Heart left ventricle (tissue), 16 donors: ENCODE measurements at regions not wholly inside any gene's neighbourhood (a gene's known extent, or its start where the extent isn't known, plus 50 kb on each side); places are given as distances from the start of the nearest gene placed in this dataset.

Experiments used
- ATAC-seq, 4 donors: fragments of 200-7000 bp; cut with Tn5 transposase; one replicate each; pipeline ENCODE4 v1.9.1; 2020 to 2022; ENCODE audit warnings: moderate library complexity in 4 of 4, mild to moderate bottlenecking in 3 of 4, moderate number of reproducible peaks in 1 of 4
- DNase-seq, 5 donors: peaks; one replicate each; pipeline ENCODE4 v3.0.0-alpha.2; 2020
- H3K27ac ChIP-seq, 12 donors: fragments of 200-600 bp; sonication (generic) in 4 of 12; one replicate each; pipeline versions ENCODE4 v1.5.0 to v1.8.0; 2016 to 2022; ENCODE audit warnings: mild to moderate bottlenecking in 2 of 12
- H3K27me3 ChIP-seq, 9 donors: fragments of 200-600 bp; sonication (generic) in 2 of 9; one replicate each; pipeline versions ENCODE4 v1.5.1 to v1.8.0; 2016 to 2022; ENCODE audit warnings: mild to moderate bottlenecking in 3 of 9
- H3K36me3 ChIP-seq, 9 donors: fragments of 200-600 bp; sonication (generic) in 2 of 9; one replicate each; pipeline versions ENCODE4 v1.5.0 to v1.8.0; 2018 to 2022; ENCODE audit warnings: mild to moderate bottlenecking in 2 of 9
- H3K4me1 ChIP-seq, 12 donors: fragments of 200-600 bp; sonication (generic) in 4 of 12; one replicate each; pipeline versions ENCODE4 v1.5.0 to v1.8.0; 2016 to 2022; ENCODE audit warnings: mild to moderate bottlenecking in 3 of 12
- H3K4me3 ChIP-seq, 12 donors: fragments of 200-600 bp; sonication (generic) in 4 of 12; one replicate each; pipeline versions ENCODE4 v1.5.0 to v1.8.0; 2017 to 2022; ENCODE audit warnings: mild to moderate bottlenecking in 9 of 12, moderate library complexity in 4 of 12
- H3K9me3 ChIP-seq, 12 donors: fragments of 200-600 bp; sonication (generic) in 4 of 12; one replicate each; pipeline versions ENCODE4 v1.5.0 to v1.8.0; 2016 to 2022; ENCODE audit warnings: mild to moderate bottlenecking in 1 of 12
- CTCF ChIP-seq, 12 donors: fragments of 200-600 bp; sonication (generic) in 4 of 12; IDR thresholded peaks; one replicate each; pipeline versions ENCODE4 v1.5.0 to v1.8.0; 2018 to 2022; ENCODE audit warnings: antibody characterized with exemption in 12 of 12, mild to moderate bottlenecking in 5 of 12
- POLR2A ChIP-seq, 2 donors: fragments of 450-650 bp; IDR thresholded peaks; one replicate each; pipeline ENCODE4 v1.6.1; 2017; ENCODE audit warnings: antibody characterized with exemption in 2 of 2, mild to moderate bottlenecking in 2 of 2, moderate library complexity in 2 of 2
- WGBS, 4 donors: extraction: QIAGEN DNeasy Blood & Tissue Kit in 2 of 4; methylation state at CpG; one replicate each; pipeline versions ENCODE4 v1.1.5 to v1.1.7; 2013 to 2018; 5-methylcytosine and 5-hydroxymethylcytosine counted together
- intact Hi-C, 10 donors: fragments of 100-400 bp; cut with DNase I; formaldehyde crosslinking; loops; one replicate each; pipeline versions ENCODE4 v1.11.1 to v1.14.2; 2022
- donor health status: ischemic (EF 13 %, LVEDD 7.1; RV severe dilation, severe dysfunction).
- donor health status: healthy with polysubstance abuse.
- donor health status: DM: no; HTN: yes; CAD: no.
- donor health status: DM: no; HTN: no; CAD: no.
- donor health status: ischemic (EF 25% LVEDD 6.9; RV normal size, moderate dysfunction).
- donor health status: ischemic (EF 25% LVEDD 5.7; RV mildly dilated, moderate dysfunction).
- donor health status: healthy.
- donor health status: DM: yes; HTN: yes; CAD: no.
- donor health status: ischemic (EF 35%, LVEDD 5.7; RV mildly dilated, moderate dysfunction).
- donor health status: nonischemic (EF 11% LVEDD 7.7; RV severe dilation, severe dysfunction).
- donor health status: DM: yes; HTN: yes; CAD: no.
- donor health status: PGD.
- donor health status: ischemic (EF 29% LVEDD 5.4; RV normal size, mild dysfunction).
- donor health status: nonischemic (EF 23%, LVEDD 6.1; RV moderate dilation, normal function).

GRCh38 chr13:88124142-88124541 lies 453.0 kb downstream of the SLITRK5 start:
- Histone ChIP-seq H3K27me3 (no peaks in the 10 kb centered on the region), H3K4me1 (no peaks in the 10 kb centered on the region), H3K9me3 (peaks cover 0 to 11% (median 0%) of the 10 kb centered on the region in 12 donors), H3K36me3 (no peaks in the 10 kb centered on the region), H3K4me3 (no peak overlapping the region), H3K27ac (no peak overlapping the region)
- TF ChIP-seq CTCF (IDR thresholded peaks at IDR 0.05): no peak
- intact Hi-C loops: no loop called here
- no peak for DNase-seq
- no peak for ATAC-seq

- no peaks in the 10 kb centered on the region for H3K4me1 ChIP-seq
- H3K27me3 ChIP-seq: no peaks in the 10 kb centered on the region
- H3K4me3 ChIP-seq: no peak overlapping the region
- peaks cover 0 to 11% (median 0%) of the 10 kb centered on the region in 12 donors for H3K9me3 ChIP-seq
- no peaks in the 10 kb centered on the region for H3K36me3 ChIP-seq
- intact Hi-C loops: no loop called here
- TF ChIP-seq POLR2A (IDR thresholded peaks at IDR 0.05) (no peak), CTCF (IDR thresholded peaks at IDR 0.05) (no peak)
- WGBS, 4 donors: 70 to 75% (median 70%) methylated on average over 3 of the region's 3 CpGs
- ATAC-seq: no peak
- no peak for DNase-seq
- H3K27ac ChIP-seq: no peak overlapping the region
Measured at GRCh38 chr13:88125055-88125454, 453.9 kb downstream of the SLITRK5 start.

GRCh38 chr13:88136098-88136790 lies 465.1 kb downstream of the SLITRK5 start:
- H3K9me3 ChIP-seq: no peaks in the 10 kb centered on the region
- H3K27ac ChIP-seq: no peak overlapping the region
- no peaks in the 10 kb centered on the region for H3K36me3 ChIP-seq
- WGBS, 4 donors: 91 to 96% (median 94%) methylated on average over 23 to 27 of the region's 27 CpGs
- ATAC-seq: peak in 1 of 4 donors; percentile 39
- H3K4me1 ChIP-seq: no peaks in the 10 kb centered on the region
- peak in 1 of 5 donors; percentile 59 for DNase-seq
- no peak overlapping the region for H3K4me3 ChIP-seq
- intact Hi-C loops: no loop called here
- TF ChIP-seq POLR2A (IDR thresholded peaks at IDR 0.05): no peak
- TF ChIP-seq CTCF (IDR thresholded peaks at IDR 0.05): no peak
- no peaks in the 10 kb centered on the region for H3K27me3 ChIP-seq

- DNase-seq: no peak
Measured at GRCh38 chr13:88142653-88143052, 471.5 kb downstream of the SLITRK5 start.

More at GRCh38 chr13:88142653-88143052, 471.5 kb downstream of the SLITRK5 start:
- Histone ChIP-seq H3K36me3 (no peaks in the 10 kb centered on the region), H3K27ac (no peak overlapping the region), H3K9me3 (no peaks in the 10 kb centered on the region), H3K4me3 (no peak overlapping the region), H3K4me1 (no peaks in the 10 kb centered on the region), H3K27me3 (no peaks in the 10 kb centered on the region)
- TF ChIP-seq POLR2A (IDR thresholded peaks at IDR 0.05) (no peak), CTCF (IDR thresholded peaks at IDR 0.05) (no peak)
- intact Hi-C loops: no loop called here
- no peak for ATAC-seq
- 52 to 71% (median 59%) methylated on average over 3 of the region's 3 CpGs for WGBS, 4 donors
